Fibroblast of pulmonary artery (primary cell): ENCODE measurements at regions not wholly inside any gene's neighbourhood (a gene's known extent, or its start where the extent isn't known, plus 50 kb on each side); places are given as distances from the start of the nearest gene placed in this dataset.
A peak's percentile ranks its signal among the peaks of the same experiment; 100 is the strongest.

Experiments
- DNase-seq: peaks from one replicate; pipeline ENCODE4 v3.0.0-alpha.2; 2010; ENCODE audit warnings: low read depth
- H3K4me3 ChIP-seq: replicated peaks from 2 replicates; pipeline ENCODE4 v1.5.1; 2011; ENCODE audit warnings: low read depth, mild to moderate bottlenecking, control low read depth, low read length, moderate library complexity
- TF ChIP-seq, protein P1 (sequence below): IDR thresholded peaks from 2 replicates; pipeline ENCODE4 v1.5.1; 2011; ENCODE audit warnings: mild to moderate bottlenecking, control low read depth, low read length, inconsistent platforms; ENCODE audit errors: missing control alignments

DNA sequence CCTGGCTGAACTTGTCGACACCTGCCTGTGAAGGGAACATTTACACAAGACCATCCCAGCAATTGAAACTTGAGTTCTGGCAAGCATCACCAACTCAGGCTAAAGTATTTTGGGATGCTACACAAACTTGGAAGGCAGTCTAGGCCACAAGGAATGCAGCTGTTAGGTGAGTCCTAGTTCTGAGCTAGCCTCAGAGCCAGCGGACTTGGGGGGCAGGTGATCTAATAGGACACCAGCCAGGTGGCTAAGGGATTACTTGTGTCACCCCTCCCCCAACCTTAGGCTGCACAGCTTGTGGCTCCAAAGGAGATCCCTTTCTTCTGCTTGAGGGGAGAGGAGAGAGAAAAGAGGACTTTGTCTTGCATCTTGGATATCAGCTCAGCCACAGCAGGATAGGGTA, 62.3 kb upstream of the DKK2 start:
- no peak for DNase-seq
- TF ChIP-seq, protein P1, sequence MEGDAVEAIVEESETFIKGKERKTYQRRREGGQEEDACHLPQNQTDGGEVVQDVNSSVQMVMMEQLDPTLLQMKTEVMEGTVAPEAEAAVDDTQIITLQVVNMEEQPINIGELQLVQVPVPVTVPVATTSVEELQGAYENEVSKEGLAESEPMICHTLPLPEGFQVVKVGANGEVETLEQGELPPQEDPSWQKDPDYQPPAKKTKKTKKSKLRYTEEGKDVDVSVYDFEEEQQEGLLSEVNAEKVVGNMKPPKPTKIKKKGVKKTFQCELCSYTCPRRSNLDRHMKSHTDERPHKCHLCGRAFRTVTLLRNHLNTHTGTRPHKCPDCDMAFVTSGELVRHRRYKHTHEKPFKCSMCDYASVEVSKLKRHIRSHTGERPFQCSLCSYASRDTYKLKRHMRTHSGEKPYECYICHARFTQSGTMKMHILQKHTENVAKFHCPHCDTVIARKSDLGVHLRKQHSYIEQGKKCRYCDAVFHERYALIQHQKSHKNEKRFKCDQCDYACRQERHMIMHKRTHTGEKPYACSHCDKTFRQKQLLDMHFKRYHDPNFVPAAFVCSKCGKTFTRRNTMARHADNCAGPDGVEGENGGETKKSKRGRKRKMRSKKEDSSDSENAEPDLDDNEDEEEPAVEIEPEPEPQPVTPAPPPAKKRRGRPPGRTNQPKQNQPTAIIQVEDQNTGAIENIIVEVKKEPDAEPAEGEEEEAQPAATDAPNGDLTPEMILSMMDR: no peak
- H3K4me3 ChIP-seq: no peak overlapping the region

DNA sequence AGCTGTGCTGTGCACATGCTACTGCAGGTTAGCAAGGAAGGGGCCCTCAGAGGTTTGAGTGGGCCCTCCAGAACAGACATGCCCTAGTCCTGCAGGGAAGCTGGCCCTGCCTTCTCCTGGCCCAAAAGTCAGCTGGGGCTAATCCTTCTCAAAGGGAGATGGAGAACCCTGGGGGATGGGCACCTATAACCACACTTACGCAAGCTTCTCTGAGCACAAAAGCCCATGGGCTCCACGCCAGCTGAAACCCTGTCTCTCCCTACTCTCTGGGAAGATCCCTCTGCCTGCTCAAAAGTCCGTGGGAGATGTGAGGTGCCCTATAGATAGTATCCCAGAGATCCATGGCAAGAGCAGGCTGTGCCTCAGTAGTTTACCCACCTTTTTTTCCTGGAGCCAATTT, 58.9 kb upstream of the DKK2 start:
- TF ChIP-seq, protein P1: no peak
- no peak overlapping the region for H3K4me3 ChIP-seq
- DNase-seq: peak; percentile 21

DNA sequence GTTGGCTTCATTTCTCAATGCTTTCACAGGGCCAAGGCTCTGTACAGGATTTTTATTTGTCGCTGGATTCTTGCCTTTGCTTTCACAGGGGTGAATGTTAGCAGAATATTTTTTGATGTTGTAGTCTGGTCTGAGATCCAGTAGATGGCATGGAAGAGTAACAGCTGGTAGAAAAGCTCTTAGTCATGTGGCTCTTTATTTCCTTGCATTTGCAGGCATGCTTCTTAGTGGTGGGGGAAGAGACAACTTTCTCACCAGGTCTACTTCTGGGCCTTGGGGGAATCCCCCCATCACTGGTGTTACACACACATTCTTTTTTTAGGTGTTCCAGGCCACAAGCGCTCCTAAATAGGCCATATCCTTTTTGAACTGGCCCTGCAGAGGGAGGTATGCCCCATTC, 58.2 kb upstream of the DKK2 start:
- peak; percentile 52 for DNase-seq
- TF ChIP-seq, protein P1: peak; percentile 52
- H3K4me3 ChIP-seq: no peak overlapping the region
